ENCODE measurements at regions not wholly inside any gene's neighbourhood (a gene's known extent, or its start where the extent isn't known, plus 50 kb on each side); places are given as distances from the start of the nearest gene placed in this dataset.

DNA sequence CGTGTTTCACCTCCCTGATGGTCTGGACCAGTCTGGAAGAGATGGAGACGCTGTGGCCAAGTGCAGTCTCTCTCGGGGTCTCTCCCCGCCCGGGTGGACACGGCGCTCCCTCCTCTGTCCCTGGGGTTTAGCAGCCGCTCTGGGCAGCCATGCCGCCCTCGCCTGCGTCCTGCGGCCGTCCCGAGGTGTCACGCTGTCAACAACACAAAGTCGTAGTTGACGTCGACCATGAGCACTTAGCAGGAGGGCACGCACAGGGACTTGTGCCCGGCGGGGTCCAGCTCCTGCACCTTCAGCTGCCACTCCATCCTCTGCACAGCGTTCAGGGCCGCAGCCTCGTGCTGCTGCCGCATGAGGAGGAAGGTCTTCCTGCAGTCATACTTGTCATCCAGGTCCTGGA, 368.9 kb downstream of the CDH9 start:
- DNase-seq = no peak

DNA sequence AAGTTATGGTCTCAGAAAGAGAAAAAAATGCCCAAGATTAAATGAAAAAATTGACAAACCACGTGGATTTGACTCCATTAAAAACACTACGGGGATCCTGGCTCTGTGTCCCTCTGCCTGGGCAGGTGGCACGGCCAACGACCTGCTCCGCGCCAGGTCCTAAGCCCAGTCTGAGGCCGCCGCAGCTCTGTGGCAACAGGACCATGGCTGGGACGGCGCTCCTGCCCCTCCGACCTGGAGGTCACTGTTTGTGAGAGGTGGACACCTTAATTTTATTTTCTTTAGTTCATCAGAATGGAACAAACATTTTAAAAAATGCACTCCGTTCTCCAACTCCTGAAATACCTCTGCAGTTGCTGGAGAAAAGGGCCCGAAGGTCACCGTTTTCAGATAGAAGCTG, 369.4 kb downstream of the CDH9 start:
- no peak for DNase-seq

DNA sequence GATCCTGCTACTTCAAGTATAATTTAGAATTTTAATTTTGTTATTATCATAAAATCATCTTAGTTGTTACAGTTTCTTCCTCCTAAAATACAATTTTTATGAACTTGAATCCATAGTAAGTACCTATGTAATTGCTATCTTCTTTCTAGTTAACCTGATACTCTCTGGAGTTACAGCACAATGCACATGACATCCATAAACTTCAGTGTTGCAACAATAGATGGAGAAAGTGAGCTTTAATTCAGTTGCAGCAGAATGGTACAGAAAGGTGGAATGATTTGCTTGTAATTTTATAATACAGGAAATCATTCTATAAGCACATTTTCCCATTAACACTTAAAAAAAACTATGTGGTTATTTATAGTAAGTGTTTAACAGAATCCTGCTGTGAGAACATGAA, 372.0 kb downstream of the CDH9 start:
- no peak for DNase-seq

DNA sequence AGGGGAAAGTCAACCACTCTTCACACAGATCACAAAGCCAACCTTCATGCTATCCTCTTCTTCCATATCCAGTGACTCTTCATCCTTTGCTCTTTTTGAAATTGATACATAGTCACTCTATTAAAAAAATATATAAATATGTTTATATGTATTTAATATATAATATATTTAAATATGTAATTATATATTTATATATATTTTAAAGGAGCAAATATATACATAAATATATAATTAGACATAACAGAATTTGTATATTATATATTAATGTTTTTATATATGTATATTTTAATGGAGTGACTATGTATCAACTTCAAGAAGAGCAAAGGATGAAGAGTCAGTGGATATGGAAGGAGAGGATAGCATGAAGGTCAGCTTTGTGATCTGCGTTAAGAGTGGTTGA, 374.9 kb downstream of the CDH9 start:
- DNase-seq = no peak

DNA sequence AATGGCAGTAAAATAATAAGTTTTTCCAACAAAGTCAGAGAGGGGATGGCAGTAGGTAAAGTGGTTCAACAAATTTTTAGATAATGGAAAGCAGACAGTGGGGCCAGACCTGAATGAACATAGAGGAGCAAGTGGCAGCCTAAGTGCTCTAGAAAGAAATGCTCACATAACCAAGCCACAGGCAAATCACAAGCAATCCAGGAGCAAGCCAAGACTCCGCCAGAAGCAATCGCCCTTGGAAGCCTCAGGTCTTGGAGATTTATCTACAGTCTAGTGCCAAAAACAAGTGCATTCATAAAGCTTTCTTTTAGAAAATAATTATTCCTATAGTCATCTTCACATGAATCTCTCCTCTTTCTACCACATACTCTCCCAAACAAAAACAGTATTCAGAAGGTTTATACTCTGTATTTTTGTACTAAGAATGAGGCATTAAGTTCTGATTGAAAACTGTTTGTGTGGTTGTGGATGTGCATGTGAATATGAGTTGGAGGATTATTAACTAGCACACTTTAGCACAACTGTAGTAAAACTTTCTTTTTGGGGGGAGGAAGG, 375.5 kb downstream of the CDH9 start:
- no peak for DNase-seq

DNA sequence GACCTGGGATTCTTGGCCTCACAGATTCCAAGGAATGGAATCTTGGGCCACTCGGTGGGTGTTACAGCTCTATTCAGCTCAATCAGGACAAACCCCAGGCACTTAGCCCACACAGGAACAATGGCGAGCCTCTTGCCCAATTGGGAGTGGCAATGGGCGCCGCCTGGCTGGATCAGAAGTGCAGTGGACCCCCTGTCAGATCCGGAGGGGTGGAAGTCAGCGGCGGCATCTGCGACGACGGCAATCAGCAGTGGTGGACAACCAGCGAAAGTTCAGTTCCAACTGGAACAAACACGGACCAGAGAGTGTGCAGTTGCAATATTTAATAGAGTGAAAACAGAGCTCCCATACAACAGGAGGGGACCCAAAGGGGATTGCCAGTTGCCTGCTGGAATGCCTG, 378.3 kb downstream of the CDH9 start:
- DNase-seq = no peak

DNA sequence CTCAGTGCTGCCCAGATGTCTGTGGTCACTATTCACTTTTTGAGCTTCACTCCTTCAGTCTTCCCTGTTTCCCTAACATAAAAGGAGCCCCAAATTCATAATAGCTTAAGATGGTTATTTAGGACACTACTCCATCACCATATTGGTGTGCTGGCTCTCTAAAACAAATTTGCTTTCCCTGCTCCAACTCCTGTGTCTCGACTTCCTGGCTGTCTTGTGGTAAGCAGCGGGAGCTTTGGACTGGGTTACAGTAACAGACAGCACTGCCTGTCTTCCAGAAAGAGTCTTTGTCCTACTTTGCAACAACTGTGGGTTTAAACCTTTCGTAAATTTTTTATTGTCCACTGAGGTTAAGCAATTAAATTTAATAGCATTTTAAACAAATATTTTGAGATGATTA, 389.4 kb downstream of the CDH9 start:
- DNase-seq = no peak

DNA sequence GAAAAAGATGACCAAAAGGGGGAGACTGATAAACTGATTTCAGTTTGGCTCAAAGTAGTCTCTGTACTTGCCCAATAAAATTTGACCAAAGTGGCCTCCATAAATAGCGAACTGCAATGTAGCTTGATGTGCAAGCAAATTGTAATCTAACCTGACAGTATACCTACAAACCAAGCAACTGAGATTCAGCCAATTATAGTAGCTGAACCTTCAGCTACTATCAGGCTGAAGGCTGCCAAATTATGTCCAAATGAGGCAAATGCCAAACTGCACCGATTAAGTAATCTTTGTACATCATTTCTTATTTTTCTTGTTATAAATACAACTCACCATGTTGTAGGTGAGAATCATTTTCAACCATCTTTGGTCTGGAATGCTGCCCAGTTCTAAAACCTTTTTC, 390.6 kb downstream of the CDH9 start:
- no peak for DNase-seq

DNA sequence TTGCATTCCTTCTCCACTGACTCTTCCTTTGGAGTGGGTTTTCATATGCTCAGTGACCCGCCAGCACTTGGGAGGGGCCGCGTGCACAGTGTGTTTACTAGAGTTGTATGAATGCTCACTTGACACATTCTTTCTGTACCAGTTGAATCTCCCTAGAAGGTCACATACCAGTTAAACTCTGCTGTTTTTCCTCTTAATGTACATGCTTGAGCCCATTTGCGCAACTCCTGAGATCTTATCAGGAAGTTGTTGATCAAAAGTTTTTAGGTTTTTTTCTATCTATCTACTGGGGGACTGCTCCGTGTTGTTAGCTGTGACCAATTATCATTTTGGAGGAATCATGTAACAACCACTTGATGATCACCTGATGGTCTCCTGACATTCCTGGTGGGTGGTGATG, 392.7 kb downstream of the CDH9 start:
- no peak for DNase-seq

DNA sequence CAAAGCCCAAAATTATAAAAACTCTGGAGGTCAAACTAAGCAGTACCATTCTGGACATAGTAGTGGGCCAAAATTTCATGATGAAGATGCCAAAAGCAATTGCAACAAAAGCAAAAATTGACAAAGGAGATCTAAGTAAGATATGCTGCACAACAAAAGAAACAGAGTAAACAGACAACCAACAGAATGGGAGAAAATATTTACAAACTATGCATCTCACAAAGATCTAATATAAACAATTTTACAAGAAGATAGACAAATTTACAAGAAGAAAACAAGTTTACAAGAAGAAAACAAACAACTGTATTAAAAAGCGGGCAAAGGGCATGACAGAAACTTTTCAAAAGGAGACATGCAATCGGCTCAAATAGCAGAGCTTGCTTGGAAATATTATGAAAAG, 396.9 kb downstream of the CDH9 start:
- no peak for DNase-seq

DNA sequence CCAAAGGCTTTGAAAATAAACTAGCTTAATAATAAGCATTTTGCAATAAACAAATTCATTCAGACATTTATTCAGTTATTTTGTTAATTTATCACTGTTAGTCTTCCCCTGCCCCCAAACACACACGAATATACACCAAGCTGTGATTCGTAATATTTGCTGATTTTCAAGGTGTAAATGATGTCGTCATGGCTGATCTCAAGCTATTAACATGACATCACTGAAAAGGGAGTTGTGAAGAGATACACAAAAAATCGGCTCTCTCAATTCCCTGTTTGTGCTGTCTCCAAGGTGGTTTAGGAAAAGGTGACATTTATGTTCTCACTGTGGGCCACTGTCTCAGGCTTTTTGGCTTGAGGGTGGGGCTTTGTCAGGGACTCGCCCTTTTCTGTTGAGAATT, 413.3 kb downstream of the CDH9 start:
- no peak for DNase-seq

DNA sequence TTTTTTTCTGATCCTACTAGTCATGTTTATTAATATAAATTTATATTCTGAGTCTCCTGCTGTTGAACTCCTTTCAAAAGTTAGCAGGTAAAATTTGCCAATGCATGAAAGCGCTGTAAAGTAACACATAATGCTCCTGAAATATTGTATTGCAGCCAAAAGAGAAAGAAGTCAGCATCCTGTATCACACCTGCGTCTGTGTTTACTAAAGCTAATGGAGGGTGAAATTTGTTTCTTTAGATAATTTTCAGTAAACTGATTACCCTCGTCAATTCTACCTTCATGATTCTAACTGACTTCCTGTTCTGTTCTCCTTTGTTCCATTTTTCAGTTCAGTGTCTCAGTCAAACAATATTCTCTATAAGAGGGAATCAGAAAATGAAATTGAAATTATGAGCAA, 415.4 kb downstream of the CDH9 start:
- no peak for DNase-seq

DNA sequence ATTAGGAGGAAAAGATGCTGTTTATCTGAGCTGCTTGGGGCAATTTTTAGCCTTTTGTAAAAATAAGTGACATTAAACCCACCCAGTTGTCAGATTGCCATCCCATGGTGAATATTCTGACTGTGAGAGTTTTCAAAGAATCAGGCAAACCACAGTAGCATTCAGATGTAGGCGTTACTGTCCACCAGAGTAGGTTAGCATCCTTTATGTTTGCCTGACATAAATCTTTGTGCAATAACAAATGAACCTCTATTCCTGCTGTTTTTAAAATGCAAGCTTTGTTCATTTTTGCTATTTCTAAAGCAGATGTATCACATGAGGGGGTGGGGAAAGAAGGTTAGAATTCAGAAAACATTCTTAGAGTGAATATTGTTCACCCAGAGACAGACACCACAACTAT, 427.8 kb downstream of the CDH9 start:
- no peak for DNase-seq

DNA sequence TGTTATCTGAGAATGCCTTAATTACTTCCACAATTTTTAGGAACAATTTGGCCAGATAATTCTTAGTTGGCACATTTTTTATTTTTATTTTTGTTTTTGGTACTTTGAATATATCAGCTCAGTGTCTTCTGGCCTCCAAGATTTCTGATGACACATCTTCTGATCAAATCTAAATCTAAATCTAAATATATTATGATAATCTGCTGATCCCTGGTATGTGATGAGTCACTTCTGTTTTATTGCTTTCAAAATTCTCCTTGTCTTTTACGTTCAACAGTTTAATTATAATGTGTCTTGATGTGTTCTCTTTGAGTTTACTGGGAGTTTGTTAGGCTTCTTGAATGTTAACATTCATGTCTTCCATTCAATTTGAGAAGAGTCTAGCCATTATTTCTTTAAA, 436.8 kb downstream of the CDH9 start:
- DNase-seq = no peak

DNA sequence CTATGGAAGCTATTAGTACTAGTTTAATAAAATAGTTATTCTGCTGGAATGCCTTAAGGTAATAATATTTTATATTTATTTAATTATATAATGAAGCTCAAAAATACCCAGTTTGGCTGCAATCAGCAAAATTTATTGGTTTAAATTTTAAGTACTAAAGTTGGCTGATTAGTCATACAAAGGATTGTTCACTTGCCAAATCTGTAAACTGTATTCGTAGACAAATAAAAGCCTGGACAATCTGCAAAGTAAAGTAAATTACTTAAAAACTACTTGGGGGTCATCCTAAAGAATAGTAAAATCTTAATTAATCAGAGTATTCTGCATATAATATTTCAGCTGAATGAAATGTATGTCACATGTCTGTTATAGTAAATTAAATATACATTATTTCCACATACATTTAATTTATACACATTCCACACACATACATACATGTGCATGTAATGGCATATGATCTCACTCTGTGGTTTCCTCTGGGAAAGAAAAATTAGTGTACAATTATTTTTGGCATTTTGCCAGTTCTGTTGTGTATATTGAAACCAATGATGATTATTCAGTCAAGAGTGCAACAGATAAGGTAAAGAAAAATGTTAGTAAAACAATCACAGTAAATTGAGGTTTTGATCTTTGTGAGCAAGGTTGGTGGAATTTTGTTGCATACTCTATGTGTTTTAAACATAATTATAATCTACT, 455.9 kb downstream of the CDH9 start:
- no peak for DNase-seq

DNA sequence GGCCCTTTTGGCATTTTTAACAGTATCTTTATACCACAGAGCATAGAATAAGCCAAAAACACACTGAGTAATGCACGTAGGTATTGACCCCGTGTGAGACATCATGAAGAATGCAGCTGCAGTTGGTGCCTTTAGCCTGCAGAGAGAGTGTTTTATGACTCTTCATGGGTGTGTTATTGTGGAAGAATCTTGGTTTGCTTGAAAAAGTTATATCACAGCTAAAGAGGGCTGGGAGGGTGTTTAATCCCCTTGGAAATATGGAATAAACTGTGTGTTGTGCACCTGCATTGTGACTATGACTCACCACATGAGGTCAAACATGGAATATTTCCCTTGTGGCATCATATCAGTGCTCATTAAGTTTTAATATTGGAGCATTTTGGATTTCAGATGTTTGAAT, 458.7 kb downstream of the CDH9 start:
- DNase-seq = no peak

DNA sequence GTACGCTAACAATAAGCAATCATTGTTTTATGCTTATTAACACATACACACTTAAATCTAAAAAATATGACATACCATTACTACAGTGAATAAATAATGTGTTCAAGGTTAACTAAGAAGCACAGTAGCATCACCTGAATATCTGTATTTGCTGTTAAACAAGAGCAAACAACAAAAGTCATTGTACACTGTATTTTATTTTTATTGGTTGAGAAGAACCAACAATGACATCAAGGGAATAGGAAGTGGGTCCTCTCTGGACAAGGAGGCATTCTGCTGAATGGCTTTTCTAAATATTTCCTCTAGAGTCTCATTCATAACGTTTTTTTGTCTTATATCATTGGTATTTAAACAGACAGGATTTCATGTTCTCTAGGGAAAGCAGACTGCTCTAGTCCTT, 460.4 kb downstream of the CDH9 start:
- DNase-seq = no peak

DNA sequence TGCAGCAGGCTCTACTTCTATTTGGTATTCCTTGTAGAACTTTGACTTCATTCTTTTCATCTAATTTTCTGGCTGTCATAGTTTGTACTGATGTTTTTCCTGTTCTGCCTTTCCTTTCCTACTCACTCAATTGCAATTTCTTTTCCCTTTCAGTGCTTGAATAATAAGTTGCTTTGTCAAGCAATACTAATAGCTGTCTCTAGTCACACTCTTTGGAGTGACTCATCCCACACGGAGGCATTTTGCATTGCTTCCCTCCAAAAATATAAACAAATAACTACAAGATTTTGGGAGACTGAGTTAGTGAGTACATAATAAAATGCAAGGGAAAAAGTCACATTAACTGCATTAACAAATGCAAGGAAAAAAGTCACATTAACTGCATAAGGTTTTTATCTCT, 465.9 kb downstream of the CDH9 start:
- no peak for DNase-seq

DNA sequence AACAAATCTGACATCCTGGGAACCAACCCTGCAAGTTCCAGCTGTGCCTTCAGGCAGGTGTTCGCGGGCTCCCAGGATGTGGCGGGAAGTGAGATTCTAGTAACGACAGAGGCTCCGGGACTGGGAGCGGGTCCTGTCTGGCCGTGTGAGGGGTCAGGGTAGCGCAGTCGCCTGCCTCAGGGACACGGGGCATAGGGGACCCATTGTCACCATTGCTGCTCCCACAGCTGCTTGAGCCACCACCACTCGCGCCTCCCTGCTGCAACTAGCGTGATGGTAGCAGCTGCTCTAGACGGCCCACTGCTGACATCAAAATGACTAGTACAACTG, 468.5 kb downstream of the CDH9 start:
- no peak for DNase-seq

DNA sequence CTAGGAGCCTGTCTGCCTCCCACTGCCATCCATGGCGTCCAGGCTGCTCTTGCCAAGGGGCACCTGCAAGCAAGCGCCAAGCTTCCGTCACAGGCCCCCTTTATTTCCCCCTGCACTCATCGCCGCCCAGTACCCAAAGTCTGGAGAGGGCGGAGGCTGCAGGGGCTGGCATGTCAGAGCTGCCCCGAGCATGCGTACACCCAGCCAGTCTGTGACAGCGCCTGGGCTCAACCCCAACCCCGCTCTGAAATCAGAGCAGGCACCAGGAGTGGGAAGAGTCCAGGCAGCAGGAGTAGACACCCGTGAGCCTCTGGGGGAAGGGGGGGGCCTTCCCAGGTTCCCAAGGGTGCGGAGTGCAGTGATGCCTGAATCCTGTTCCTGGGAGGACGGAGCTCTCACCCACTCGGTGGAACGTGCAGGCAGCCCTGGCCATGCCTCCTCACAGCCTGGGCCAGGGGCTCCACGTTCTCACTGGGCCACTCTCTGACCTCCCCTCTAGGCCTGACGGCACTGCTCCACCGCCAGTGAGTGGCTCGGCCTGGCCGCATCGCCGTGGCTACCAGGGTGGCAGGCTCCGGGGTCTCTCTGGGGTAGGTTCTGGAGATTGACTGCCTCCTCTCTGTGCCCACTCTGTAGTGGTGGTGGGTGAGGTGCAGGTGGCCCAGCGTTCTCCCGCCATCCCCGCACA, 469.0 kb downstream of the CDH9 start:
- DNase-seq = no peak

DNA sequence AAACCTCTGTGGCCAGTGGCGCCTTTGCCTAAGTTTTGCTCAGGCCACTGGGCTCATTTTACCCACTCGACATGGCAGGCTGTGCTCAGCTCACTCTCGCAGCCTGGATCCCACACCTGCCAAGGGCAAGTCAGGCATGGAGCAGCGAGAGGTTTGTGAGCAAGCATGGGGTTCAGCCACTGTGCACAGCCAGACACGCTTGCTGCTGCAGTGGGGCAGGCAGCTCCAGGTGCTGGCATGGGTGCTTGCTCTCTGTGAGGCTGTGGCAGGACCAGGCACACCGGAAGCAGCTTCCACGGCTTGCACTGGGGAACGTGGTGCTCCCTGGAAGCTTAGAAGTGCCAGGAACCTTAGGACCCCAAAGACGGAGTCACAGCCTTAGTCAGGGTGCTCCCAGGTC, 470.1 kb downstream of the CDH9 start:
- DNase-seq = no peak

DNA sequence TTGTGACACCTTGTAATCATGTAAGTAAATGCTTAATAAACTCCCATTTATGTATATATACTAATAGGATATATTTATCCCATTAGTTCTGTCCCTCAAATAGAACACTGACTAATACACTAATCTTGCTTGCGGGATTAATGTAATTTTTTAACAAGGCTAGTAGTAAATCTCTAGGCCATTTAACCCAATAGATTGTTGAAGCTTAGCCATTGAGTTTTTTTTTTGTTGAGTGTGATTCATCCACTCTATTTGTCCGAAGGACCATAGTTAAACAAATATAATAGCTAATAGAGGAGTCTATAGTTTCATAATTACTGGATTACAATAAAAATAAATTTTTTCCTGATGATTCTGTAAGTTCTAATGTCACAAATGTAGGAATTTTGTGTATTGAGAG, 474.4 kb downstream of the CDH9 start:
- DNase-seq = no peak

DNA sequence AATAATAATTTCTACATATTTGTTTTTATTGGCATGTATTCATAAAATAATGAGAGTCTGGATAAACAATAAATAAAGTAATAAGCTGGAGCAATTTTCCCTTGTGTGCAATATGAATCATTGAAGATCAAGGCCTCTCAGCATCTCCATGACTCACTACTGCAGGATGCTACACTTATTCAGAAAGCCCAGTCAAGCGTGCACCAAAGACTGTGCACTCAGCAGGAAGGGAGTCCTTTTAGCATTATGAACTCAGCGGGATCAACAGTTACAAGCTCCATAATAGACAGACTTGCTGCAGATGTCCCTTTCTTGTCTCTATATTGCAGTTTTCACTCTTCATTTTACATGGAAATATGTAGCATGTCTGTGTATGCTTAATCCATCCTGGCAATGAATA, 485.3 kb downstream of the CDH9 start:
- DNase-seq = peak; percentile 4

DNA sequence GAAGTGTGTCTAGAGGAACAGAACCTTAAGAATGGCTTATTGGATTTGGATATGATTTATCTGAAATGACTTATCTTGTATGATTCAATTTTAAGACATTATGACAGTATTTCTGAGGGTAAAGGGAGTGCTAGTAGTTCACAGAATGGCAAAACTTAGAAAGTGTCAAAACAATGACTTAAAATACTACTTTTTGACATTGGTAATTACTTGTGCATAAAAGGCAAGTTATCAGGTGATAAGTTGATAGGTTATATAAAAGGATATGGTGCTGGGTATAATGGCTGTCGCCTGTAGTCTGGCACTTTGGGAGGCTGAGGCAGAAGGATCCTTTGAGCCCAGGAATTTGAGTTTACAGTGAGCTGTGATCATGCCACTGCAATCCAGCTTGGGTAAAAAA, 494.4 kb downstream of the CDH9 start:
- DNase-seq = no peak

DNA sequence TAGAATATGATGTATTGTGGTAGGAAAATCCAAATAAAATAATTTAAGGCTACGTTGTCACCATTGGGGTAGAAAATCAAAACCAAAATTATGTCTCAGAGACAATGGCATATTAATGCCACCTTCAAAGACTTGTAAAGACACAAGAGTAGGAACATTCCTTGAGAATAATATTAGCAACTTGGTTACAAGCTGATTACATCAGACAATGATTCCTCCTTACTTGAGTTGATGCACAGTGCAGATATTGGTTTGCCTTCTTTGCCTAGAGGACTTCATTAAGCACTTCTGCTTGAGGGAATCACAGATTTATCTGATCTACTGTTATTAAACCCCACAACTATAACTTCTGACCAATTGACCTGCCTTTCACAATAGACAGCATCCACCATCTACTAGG, 500.2 kb downstream of the CDH9 start:
- no peak for DNase-seq

Measured in NCI-H2171 (cell line).